Stimulated activated CD4-positive, alpha-beta T cell treated with anti-CD3 and anti-CD28 coated beads, Interleukin-1b, Interleukin-23, amount 100 ng/mL, for 4 hours (primary cell): ENCODE measurements at regions not wholly inside any gene's neighbourhood (a gene's known extent, or its start where the extent isn't known, plus 50 kb on each side); places are given as distances from the start of the nearest gene placed in this dataset.

Source experiments
- DNase-seq, 2 donors: peaks; one replicate each; pipeline ENCODE4 v3.0.0-alpha.2; 2020; ENCODE audit warnings: low read depth in 2 of 2

DNA sequence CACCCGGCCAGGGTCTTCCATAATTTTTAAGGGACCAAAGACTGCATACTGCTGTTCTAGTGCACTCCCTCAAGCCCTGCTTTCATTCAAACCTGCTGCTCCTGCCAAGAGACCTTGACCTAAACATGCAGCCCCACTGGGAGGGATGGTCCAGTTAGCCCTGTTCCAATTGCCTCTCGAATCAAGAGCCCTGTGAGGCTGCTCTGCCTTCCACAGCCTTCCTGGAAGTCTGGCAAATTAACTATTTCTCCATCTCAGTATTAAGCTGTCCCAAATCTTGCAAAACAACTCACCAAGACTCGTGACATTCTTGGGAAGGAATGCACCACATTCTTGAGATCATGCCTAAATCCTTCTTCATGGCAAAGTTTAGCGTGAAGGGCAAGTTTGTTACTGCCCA is 231.3 kb downstream of the C1orf94 start:
- no peak for DNase-seq

DNA sequence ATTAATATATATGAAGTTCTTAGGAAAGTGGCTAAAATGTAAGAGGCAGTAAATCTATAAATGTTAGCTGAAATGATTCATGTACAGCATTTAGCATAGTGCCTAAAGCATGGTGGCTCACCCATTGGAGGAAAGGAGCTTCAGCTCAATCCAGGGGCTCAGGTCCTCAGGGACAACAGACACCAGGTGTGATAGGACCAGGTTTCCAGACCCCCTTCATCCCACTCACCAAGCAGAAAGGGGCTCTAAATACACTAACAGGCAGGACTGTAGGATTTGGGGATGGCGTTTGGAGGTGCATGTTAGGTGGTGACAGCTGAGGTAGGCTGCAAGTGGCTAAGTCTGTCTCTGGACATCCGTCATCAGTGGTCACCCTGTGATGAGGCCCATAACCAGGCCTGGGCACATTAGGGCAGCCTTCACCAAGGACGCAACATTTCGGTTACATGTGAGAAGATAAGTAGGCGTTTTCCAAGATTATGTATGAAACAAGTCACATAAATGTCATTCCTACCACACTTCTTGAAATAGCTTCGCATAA is 233.1 kb downstream of the C1orf94 start:
- no peak for DNase-seq

DNA sequence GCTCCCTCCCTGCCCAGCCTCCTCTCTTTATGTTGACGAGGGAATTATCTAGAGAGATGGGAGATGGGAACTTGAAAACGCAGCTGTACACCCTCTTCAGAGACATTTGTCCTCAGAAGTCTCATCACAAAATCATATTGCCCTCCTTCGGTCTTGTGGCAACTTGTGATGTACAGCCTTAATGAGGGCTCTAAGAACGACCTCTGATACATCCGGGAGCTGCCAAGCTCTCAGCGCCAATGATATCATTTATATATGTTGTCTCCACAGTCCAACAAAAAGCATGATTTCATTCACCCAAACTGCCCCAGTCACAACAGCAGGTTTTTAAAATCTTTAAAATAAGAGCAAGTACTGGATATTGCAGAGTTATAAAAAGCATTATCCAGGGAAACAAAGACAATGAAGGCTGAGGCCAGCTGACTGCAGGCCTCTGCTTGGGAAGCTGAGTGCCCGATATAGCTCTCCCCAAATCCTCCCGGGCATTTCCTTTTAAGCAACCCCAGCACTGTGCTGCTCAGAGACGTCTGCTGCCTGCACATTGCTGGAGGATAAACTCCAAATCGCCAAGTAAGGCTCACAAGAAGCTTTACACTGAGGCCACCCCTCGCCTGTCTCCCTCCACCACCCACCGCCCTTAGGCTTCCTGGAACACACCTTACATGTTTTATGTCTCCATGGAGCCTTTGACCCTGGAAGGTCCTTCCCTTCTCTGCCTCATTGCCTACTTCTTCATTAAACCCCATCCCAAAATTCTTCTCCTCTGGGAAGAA is 236.1 kb downstream of the C1orf94 start:
- no peak for DNase-seq

DNA sequence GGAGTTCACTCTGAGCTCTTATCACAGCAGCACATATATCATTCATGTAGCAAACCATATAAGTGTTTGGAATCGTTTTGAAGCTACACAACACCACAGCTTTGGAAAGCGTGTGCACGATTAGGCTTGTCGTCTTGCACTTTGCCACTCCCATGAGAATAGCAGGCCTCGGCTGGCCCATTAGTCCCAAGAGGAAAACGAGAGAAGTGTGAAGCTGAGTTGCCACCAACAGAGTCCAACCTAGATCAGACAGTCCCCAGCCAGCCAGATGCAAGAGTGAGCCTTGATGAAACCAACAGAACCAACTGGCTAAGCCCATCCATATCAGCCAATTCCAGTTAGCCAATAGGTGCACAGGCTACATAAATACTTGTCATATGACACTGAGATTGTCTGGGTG is 238.4 kb downstream of the C1orf94 start:
- no peak for DNase-seq

DNA sequence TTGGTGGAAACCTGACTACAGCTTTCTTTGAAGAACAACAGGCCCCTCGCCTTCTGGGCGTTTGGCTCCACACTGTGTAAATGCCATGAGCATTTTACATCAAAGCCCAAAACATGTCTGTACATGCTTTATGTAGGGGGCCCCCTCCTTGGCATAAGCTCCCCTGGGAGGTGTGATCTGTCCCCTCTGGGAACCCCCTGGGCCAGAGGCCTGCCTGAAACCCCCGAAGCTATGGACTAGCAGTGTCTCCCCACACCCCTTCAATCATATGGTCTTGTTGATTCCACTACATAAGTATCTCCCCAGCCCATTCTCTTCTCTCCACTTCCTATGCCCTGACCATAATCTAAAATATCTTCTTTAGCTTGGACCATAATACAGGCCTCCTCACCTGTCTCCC is 241.5 kb downstream of the C1orf94 start:
- DNase-seq: no peak

DNA sequence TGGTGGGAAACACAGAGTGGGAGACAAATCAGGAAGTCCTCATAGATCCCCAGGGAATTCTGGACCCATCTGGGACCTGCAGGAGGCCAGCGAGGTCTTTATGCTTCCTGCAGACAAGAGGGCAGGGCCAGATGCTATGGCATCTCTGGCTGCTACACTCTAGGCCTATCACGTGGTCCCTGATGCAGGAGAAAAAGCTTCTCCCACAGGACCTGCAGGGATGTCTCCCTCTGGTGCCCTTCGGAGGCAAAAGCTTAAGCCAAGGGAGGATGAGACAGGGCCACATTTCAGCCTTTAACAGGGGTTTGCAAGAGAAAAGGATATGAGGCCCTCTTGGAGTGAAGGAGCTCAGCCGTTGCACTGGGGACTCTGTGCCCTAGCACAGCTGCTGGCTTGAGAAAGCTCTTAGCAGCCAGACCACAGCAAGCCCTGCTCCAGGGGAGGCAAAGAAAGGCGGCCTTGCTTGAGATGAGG is 243.0 kb downstream of the C1orf94 start:
- no peak for DNase-seq

DNA sequence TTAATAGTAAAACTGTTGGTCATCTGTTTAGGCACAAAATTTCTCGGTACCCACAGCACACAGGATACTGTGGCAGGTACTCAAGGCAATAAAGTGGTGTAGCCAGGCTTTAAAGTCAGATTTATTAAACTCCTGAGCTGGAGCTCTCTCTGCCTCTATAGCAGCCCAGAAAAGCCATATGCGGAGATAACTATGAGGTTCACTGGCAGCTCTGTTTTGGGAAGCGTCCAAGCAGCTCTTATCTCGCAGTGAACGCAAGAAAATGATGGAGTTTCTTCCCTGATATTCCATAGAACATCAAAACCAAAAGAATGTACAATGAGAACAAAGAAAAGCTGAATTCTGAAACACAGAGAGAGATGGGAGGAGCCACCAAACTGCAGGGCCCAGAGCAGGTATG is 248.3 kb downstream of the C1orf94 start:
- no peak for DNase-seq

DNA sequence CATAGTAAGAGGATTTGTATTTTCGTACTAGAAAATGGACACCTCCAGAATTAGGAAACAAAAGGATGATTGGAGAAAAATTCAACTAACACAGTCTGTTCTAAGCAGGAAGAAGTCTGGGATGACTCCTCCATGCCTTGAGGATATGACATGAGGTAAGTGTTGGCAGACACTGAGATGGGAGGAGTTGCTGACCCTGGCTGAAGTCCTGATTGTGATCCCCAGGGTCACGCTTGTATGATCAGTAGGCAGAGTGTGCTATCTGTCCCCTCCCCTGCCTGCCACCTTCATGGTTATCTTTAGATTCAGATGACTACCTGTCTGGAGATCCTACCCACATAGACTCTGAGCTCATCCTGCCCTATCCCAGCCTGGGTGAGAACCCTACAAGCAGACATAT is 249.1 kb downstream of the C1orf94 start:
- no peak for DNase-seq

DNA sequence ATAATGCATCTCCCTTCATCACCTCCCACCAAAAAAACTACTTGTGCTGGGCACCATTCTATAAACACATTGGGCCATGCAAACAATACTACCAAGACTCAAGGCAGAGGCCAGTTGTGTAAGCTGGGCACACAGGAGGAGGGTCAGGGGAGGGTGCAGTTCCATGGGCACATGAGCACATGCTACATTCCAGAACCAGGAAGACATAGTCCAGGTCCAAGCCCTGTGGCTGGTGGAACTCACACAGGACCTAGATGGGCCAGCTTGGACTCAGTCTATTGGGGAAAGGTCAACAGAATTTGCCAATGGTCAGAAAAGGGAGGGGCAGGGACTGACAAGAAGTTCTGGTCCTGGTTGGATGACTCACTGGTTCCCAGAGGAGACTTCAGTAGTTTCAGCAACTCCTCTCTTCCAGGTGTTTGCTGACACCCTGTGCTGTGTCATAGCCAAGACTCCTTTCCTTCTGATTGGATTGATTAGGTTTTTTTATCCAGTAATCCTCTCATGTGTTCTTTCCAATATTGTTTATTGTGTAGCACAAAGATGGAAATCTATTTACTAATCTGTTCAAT is 249.7 kb downstream of the C1orf94 start:
- DNase-seq: no peak

DNA sequence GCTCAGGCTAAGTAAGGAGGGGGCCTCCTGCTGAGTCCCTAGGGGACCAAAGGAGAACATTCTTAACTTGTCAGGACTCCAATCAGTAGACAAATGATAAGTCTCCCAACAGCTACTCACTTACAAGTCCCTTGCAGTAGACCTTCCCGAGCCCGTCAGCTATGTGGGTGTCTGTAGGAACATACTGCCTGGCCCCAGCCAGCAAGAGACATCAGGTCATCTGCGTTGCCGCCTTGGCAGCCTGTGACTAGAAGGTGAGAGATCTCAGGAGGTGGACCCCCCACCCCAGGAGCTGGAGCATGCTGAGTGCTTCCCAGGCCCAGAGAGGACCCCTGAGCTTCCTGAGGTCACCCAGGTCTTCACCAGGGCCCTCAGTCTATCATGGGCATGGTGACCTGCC is 250.5 kb downstream of the C1orf94 start:
- no peak for DNase-seq

DNA sequence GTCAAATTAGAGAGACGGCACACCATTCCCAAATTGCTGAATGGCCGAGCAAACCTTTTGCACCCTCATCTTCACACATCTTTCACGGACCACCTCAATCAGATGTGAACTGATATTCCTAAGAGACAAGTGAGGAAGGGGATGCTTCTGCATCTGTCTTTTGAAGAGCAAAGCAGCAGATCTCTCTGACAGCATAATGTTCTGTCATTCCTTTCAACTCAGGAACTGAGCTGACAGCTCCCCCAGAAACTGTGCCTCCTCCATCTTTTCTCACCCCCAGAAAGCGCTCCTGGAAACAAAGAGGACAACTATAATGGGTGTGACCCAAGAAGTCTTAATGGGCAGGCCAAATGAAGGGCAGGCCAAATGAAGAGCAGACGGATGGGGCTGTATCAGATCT is 256.4 kb downstream of the C1orf94 start:
- DNase-seq: no peak

DNA sequence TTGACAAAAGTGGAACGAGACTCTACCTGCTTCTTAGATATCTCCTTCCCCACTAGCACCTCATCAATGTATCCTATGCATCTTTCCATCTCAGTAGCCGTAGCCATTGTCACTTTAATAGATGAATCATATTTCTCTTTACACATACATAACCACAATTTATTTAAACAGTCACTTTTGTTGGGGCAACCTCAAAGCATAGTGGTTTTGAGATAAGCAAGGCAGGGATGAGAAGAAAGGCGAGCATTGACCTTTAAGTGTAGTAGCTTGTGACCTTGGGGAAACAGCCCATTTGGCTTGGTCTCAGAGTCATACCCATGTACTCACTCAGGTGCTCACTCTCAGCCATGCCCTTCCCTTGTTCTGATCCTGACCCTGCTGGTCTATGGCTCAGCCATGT is 260.1 kb downstream of the C1orf94 start:
- no peak for DNase-seq

DNA sequence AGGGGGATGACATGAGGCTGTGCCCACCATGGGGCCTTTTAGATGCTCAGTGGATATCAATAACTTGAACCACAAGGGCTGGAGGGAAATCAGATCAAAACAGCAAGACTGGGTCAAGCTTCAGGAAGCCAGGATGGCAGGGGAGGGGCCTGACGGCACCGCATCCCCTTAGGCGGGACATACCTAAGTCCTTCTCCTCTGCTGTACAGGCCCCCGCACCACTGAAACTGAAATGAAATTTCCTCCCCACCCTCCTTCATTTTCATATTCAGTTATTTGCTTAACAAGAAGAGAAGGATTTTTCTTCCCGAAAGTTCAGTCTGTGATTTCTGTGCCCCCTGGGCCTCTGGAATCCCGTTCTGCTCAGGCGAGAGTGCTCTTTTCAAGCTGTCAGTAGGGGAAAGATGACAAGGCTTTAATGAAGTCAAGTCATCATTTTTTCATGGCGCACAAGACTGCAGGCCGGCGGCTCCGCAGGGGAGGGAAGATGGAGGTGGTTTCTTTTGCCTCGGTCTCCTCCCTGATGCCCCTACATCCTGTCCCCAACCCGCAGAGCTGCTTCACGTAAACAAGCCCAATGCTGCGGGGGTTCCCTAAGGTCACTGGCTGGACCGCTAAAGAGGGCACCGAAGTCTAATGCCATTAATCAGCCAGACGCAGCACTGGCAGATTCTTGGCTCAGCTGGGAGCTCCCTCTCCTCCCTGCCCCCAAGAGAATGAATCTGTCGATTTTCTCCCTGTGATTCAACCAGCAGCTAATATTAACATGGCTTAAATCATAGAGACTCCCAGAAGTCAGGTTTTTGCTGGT is 264.8 kb downstream of the C1orf94 start:
- no peak for DNase-seq

DNA sequence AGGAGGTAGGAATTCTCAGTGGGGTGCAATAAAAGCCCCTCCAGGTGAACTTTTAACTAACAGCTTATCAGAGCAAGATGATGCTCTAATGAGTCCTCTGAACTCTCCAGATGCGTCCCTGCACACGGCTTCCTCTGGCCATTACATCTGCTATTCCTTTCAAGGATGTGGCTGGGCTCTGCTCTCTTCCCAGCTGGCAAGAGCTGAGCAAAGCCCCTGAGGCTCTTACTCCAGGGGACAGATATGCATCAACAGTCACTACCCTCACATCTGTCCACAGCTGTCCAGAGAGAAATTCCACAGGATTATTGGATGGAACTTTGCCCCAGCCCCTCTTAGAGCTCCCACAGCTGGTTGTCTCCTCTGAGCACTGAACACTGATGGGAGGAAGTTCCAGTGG is 267.8 kb downstream of the C1orf94 start:
- no peak for DNase-seq

DNA sequence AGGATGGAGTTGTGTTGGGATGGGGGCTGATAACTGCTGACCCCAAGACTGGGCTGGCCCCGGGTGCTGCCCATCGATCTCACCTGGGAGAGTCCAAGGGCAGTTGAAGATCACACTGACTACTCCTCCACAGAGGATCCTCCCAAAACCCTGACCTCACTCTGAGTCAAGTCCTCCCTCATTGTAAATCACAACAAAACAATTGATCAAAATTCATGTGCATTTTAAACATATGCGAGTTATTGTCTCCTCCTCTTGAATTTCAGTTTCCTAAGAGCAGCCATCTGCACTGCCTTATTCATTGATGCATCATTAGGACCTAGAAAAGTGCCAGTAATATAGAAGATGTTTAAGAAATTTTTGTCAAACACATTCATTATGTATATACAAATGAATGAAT is 273.6 kb downstream of the C1orf94 start:
- DNase-seq: no peak

DNA sequence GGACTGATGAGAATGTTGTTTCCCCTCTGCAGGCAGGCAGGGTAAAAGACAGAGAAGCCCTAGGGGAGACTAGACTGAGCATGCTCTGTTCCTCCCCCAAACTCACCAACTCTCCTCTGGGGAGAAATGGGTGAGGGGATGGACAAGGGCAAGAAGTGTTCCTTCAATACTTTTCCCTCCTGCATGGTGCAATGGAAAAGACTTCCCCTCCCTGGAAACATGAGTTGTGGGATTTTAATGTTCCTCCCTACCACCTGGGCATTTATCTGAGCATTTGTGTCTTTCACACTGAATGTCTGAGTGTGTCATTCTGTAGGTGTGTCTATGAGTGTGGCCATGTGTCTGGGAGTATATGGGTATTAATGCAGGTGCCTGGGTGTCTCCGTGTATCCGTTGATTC is 275.7 kb downstream of the C1orf94 start:
- DNase-seq: no peak

DNA sequence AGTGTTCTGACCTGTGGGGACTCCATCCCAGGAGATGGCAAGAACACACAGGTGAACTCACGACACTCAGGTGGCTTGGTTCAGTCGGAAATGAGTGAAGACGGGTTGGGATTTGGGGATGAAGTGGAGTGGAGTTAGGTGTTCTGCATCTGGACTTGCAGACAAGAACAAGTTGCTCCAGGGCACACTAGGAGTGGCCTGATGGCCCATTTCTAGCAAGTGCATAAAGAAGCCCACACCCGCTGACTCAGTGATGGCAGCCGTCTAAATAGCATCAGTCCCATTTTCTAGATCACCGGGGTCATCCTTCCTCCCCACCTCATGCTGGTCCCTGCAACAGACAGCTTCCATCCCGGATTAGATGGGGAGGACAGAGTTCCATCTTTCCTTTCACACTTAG is 278.4 kb downstream of the C1orf94 start:
- no peak for DNase-seq

DNA sequence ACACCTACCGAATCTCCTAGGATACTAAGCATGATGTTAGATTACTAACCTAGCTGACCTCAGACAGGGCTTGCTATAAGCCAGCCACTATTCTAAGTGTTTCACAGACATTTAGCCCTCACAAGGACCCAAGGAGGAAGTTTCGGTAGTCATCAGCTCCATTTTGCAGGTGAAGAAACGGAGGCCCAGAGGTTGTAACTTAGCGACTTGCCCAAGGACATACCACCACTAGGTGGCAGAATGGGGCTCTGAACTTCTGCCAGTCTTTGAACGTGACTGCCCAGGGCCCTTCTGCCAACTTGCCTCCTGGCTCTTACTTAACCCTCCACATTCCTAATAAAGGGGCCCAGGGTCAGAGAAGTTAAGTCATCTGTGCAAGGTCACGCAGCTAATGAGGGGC is 283.5 kb downstream of the C1orf94 start:
- peak; percentile 6 to 10 for DNase-seq

DNA sequence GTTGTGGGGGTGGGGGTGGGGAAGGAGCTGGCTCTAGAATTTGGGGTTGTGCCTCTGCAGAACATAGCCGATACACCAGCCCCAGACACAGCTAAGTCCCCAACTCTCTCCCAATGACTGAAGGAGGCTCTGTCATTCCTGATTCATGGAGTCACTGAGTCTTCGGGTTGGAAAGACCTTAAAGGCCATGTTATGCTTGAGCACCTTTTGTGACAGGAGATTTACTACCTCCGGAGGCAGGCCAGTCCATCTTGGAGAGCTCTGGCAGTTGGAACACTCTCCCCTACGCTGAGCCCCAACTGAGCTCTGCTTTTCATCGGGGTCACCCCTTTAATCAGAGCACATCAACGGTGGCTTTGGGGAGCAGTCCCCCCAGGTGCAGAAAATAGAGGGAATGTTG is 284.4 kb upstream of the GJB5 start:
- DNase-seq: no peak

DNA sequence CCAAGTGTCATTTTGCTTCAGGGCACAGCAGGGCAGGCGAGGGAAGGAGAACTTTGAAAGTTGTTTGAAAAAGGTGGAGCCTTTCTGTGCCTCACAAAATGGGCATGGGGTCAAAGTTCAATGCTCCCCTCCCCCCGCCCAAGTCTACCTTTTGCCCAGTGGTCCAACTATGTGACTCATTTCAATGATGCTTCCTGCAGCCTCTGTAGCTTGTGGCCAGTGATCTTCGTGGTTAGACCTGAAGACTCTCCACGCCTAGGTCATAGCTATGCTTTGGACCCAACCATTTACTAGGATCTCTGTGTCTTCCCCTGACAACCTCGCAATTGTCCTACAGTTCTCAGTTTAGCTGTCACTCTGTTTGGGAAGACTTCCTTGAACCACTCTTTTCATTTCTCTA is 280.3 kb upstream of the GJB5 start:
- DNase-seq: no peak

DNA sequence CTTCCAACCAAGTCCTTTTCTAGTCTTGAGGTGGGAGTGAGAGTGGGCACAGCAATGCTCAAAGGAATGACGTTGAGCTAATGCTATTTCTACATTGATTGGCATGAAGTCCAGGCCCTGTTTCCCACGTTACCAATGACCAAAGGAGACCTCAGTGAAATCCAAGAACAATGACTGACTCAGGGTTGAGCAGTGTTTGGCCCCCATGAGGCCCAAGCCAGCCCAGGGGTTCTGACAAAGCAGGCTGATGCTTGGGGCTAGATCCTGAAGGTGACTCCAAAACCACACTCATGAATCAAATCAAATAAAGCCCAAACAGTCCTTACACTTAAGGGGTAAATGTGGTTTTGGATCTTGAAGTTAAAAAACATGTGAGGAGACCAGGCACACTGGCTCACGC is 278.5 kb upstream of the GJB5 start:
- no peak for DNase-seq

DNA sequence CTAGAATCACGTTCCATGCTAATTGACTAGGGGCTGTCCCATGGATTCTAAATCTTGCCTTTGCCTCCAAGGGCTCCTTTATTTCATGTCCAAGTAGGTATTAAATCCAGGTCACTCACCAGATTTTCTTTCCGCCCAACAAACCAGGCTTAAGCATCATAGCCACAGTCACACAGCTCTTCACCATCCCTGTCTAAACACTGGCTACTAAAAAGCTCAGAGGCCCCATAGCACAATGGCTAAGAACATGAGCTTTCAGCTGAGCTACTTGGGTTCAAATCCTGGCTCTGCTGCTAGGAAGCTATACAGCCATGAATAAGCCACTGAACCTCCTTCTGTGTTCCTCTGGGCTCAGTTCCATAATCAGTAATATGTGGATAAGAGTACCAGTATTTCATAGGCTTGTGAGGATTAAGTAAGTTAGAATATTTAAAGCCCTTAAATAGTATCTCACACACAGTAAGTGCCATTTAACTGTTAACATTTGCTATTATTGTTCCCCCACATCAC is 277.2 kb upstream of the GJB5 start:
- DNase-seq: no peak
